ENCODE measurements at regions not wholly inside any gene's neighbourhood (a gene's known extent, or its start where the extent isn't known, plus 50 kb on each side); places are given as distances from the start of the nearest gene placed in this dataset.

- TF ChIP-seq POLR2A (IDR thresholded peaks at IDR 0.05) (no peak), CTCF (IDR thresholded peaks at IDR 0.05) (no peak)
- Histone ChIP-seq H3K4me1 (replicated peaks in 1 of 2) (no peaks in the 10 kb centered on the region), H3K27me3 (no peaks in the 10 kb centered on the region), H3K36me3 (replicated peaks in 1 of 2) (no peaks in the 10 kb centered on the region), H3K27ac (no peak overlapping the region), H3K9me3 (replicated peaks in 1 of 3) (no peaks in the 10 kb centered on the region), H3K4me3 (no peak overlapping the region)
- intact Hi-C loops (cut with DNase I) = no loop called here
- 49 to 63% (median 60%) methylated on average over 4 of the region's 4 CpGs for WGBS, 4 donors
- no peak for DNase-seq
These were observed 1054.4 kb upstream of the SPRY2 start for GRCh38 chr13:81395368-81395767.

DNA sequence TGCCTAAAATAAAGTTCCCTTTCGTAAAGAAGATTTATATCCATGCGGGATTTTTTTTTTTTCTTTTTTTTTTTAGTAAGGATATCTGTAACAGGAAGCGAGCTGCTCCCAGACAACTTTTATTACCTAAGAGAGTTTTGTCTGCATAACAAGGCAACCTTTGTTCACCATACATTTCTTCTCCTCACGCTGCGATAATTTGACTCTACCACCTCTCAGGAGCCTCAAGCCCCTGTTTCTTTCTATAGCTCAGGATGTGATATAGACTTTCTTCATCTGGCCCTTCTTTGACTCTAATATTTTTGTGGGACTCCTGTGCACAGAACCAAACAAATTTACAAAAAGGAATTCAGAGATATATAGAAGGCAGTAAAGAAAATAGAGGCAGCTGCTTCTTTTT is 1053.7 kb upstream of the SPRY2 start:
- intact Hi-C loops (cut with DNase I) = no loop called here
- no peak overlapping the region for H3K27ac ChIP-seq
- no peak overlapping the region for H3K4me3 ChIP-seq
- DNase-seq = no peak
- no peaks in the 10 kb centered on the region for H3K4me1 ChIP-seq (replicated peaks in 1 of 2)
- no peaks in the 10 kb centered on the region for H3K27me3 ChIP-seq
- H3K9me3 ChIP-seq (replicated peaks in 1 of 3) = no peaks in the 10 kb centered on the region
- TF ChIP-seq POLR2A (IDR thresholded peaks at IDR 0.05) = no peak
- TF ChIP-seq CTCF (IDR thresholded peaks at IDR 0.05) = no peak
- H3K36me3 ChIP-seq (replicated peaks in 1 of 2) = no peaks in the 10 kb centered on the region
- 58 to 64% (median 62%) methylated on average over 5 of the region's 5 CpGs for WGBS, 4 donors

DNA sequence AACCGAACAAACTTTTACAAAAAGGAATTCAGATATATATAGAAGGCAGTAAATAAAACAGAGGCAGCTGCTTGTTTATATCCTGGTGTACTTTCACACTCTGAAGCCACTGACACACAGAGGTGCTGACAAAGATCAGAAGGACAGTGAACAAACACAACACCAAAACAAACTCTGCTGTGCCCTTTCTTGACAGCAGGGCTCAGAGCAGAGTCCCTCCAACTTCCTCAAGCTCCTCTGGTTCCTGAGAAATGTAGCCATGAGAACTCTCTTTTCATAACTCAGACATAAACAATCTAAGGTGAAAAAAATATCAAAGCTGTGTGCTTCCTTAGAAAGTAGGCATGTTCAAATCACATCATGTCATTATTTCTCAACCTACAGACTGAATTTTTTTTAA is 1052.8 kb upstream of the SPRY2 start:
- TF ChIP-seq CTCF (IDR thresholded peaks at IDR 0.05) (no peak), POLR2A (IDR thresholded peaks at IDR 0.05) (no peak)
- Histone ChIP-seq H3K36me3 (replicated peaks in 1 of 2) (no peaks in the 10 kb centered on the region), H3K4me1 (replicated peaks in 1 of 2) (no peaks in the 10 kb centered on the region), H3K4me3 (no peak overlapping the region), H3K27me3 (no peaks in the 10 kb centered on the region), H3K27ac (no peak overlapping the region), H3K9me3 (replicated peaks in 1 of 3) (no peaks in the 10 kb centered on the region)
- intact Hi-C loops (cut with DNase I) = no loop called here
- WGBS, 4 donors = 31 to 52% (median 38%) methylated on average over 1 of the region's 1 CpG
- DNase-seq = no peak

DNA sequence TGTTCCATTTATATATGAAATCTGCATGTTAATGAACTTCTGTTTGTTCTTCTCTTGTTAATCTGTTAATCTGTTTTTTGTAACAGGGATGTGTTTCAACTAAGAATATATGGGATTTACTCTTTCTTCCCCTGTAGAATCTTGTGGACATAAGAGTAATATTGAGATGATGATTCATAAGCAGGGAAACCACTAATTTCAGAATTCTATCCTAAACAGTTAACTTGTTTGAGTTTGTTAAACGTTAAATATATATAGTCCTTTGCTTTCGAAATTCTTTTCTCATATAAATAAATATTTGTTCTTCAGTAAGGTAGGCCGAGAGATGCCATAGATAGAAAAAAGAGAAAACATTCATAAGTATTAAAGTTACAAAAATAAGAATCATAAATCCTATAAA is 1052.2 kb upstream of the SPRY2 start:
- TF ChIP-seq POLR2A (IDR thresholded peaks at IDR 0.05) = no peak
- Histone ChIP-seq H3K27ac (no peak overlapping the region), H3K36me3 (replicated peaks in 1 of 2) (no peaks in the 10 kb centered on the region), H3K9me3 (replicated peaks in 1 of 3) (no peaks in the 10 kb centered on the region), H3K4me3 (no peak overlapping the region), H3K4me1 (replicated peaks in 1 of 2) (no peaks in the 10 kb centered on the region), H3K27me3 (no peaks in the 10 kb centered on the region)
- intact Hi-C loops (cut with DNase I) = no loop called here
- no peak for DNase-seq
- 58 to 65% (median 58%) methylated on average over 3 of the region's 3 CpGs for WGBS, 4 donors

DNA sequence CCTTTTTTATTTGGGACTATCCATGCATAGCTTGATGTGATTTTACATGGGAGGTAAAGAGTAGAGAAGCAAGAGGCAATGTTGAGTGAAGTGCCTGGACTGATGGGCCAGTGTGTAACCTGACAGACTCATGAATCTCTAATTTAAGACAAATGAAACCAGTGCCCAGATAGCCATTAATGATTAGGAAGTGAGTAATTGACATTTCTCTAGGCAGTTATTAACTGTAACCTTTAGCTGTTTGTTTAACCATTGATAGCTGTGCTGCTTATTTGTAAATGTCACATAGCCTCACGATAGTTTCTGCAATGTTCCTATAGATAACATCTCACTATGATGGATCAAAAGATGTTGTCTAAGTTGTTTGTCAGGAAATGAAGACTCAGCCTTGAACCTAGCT is 1047.5 kb upstream of the SPRY2 start:
- intact Hi-C loops (cut with DNase I) = no loop called here
- Histone ChIP-seq H3K27me3 (no peaks in the 10 kb centered on the region), H3K4me3 (no peak overlapping the region), H3K4me1 (replicated peaks in 1 of 2) (no peaks in the 10 kb centered on the region), H3K36me3 (replicated peaks in 1 of 2) (no peaks in the 10 kb centered on the region), H3K9me3 (replicated peaks in 1 of 3) (no peaks in the 10 kb centered on the region), H3K27ac (no peak overlapping the region)
- WGBS, 4 donors = 20 to 27% (median 23%) methylated on average over 1 of the region's 1 CpG
- TF ChIP-seq POLR2A (IDR thresholded peaks at IDR 0.05) (no peak), CTCF (IDR thresholded peaks at IDR 0.05) (no peak)
- DNase-seq = no peak
